Osteocyte (in vitro differentiated cells): ENCODE measurements at regions not wholly inside any gene's neighbourhood (a gene's known extent, or its start where the extent isn't known, plus 50 kb on each side); places are given as distances from the start of the nearest gene placed in this dataset.

Experiments used
- DNase-seq: peaks from one replicate; pipeline ENCODE4 v3.0.0; 2021; ENCODE audit warnings: mixed read lengths; ENCODE audit not compliant: unreplicated experiment; ENCODE audit errors: extremely low spot score
- H3K27ac Mint-ChIP-seq: one replicate; pipeline ENCODE4 v1.8.0; 2021; ENCODE audit warnings: mild to moderate bottlenecking, mixed read lengths; ENCODE audit not compliant: unreplicated experiment
- H3K27me3 Mint-ChIP-seq: one replicate; pipeline ENCODE4 v1.8.0; 2021; ENCODE audit warnings: mixed read lengths; ENCODE audit not compliant: unreplicated experiment
- H3K36me3 Mint-ChIP-seq: one replicate; pipeline ENCODE4 v1.8.0; 2021; ENCODE audit warnings: mixed read lengths; ENCODE audit not compliant: unreplicated experiment
- H3K4me1 Mint-ChIP-seq: one replicate; pipeline ENCODE4 v1.8.0; 2021; ENCODE audit warnings: mixed read lengths; ENCODE audit not compliant: unreplicated experiment
- H3K4me3 Mint-ChIP-seq: one replicate; pipeline ENCODE4 v1.8.0; 2021; ENCODE audit warnings: mild to moderate bottlenecking, moderate library complexity, mixed read lengths; ENCODE audit not compliant: unreplicated experiment
- H3K9me3 Mint-ChIP-seq: one replicate; pipeline ENCODE4 v1.8.0; 2021; ENCODE audit warnings: mixed read lengths; ENCODE audit not compliant: unreplicated experiment
- TF ChIP-seq, protein P1 (sequence below): fragments of 200-600 bp; sonication (generic); IDR thresholded peaks from 2 replicates; pipeline ENCODE4 v1.5.0; 2021; ENCODE audit warnings: antibody characterized with exemption, mild to moderate bottlenecking, moderate library complexity

- no peaks in the 10 kb centered on the region for H3K36me3 Mint-ChIP-seq
- TF ChIP-seq, protein P1, sequence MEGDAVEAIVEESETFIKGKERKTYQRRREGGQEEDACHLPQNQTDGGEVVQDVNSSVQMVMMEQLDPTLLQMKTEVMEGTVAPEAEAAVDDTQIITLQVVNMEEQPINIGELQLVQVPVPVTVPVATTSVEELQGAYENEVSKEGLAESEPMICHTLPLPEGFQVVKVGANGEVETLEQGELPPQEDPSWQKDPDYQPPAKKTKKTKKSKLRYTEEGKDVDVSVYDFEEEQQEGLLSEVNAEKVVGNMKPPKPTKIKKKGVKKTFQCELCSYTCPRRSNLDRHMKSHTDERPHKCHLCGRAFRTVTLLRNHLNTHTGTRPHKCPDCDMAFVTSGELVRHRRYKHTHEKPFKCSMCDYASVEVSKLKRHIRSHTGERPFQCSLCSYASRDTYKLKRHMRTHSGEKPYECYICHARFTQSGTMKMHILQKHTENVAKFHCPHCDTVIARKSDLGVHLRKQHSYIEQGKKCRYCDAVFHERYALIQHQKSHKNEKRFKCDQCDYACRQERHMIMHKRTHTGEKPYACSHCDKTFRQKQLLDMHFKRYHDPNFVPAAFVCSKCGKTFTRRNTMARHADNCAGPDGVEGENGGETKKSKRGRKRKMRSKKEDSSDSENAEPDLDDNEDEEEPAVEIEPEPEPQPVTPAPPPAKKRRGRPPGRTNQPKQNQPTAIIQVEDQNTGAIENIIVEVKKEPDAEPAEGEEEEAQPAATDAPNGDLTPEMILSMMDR, result no peak
- no peaks in the 10 kb centered on the region for H3K9me3 Mint-ChIP-seq
- H3K4me3 Mint-ChIP-seq, result no peak overlapping the region
- no peaks in the 10 kb centered on the region for H3K4me1 Mint-ChIP-seq
- H3K27ac Mint-ChIP-seq, result no peak overlapping the region
- H3K27me3 Mint-ChIP-seq, result peaks cover 21% of the 10 kb centered on the region
- no peak for DNase-seq
Measured at GRCh38 chr1:20432341-20432740, 53.7 kb downstream of the CAMK2N1 start.

GRCh38 chr1:20431176-20431460 lies 54.9 kb downstream of the CAMK2N1 start:
- Mint-ChIP-seq H3K4me1 (peaks cover 7% of the 10 kb centered on the region), H3K9me3 (no peaks in the 10 kb centered on the region), H3K36me3 (no peaks in the 10 kb centered on the region), H3K4me3 (no peak overlapping the region), H3K27me3 (peaks cover 16% of the 10 kb centered on the region), H3K27ac (no peak overlapping the region)
- TF ChIP-seq, protein P1, result no peak
- no peak for DNase-seq

GRCh38 chr1:20430355-20431175 lies 55.4 kb downstream of the CAMK2N1 start:
- H3K27me3 Mint-ChIP-seq, result peaks cover 10% of the 10 kb centered on the region
- TF ChIP-seq, protein P1, result peak; percentile 62
- H3K27ac Mint-ChIP-seq, result no peak overlapping the region

DNA sequence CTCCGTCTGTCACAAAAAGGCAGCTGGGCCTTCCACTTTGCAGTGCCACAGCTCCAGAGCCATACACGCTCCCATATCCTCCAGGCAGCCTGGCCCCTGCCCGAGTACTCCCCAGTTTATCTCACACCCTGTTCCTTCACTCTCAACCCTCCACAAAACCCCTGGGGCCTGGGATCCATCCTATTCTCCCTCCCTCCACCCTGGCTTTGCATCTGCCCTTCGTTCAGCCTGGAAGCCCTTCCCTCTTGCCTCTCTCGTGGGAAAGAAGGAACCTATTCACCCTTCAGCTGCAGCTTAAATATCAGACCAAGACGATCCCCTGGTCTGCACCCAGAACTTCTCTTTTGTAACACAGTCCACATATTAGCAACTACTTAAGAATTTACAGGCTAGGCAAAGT lies 56.7 kb downstream of the CAMK2N1 start:
- Mint-ChIP-seq H3K36me3 (no peaks in the 10 kb centered on the region), H3K27ac (no peak overlapping the region), H3K9me3 (peaks cover 11% of the 10 kb centered on the region), H3K27me3 (no peaks in the 10 kb centered on the region), H3K4me3 (no peak overlapping the region), H3K4me1 (peaks cover 7% of the 10 kb centered on the region)
- no peak for DNase-seq
- TF ChIP-seq, protein P1, result no peak

More at GRCh38 chr1:20430355-20431175, 55.4 kb downstream of the CAMK2N1 start:
- no peak overlapping the region for H3K4me3 Mint-ChIP-seq
- H3K36me3 Mint-ChIP-seq, result no peaks in the 10 kb centered on the region
- peaks cover 7% of the 10 kb centered on the region for H3K4me1 Mint-ChIP-seq
- DNase-seq, result no peak
- H3K9me3 Mint-ChIP-seq, result peaks cover 5% of the 10 kb centered on the region

DNA sequence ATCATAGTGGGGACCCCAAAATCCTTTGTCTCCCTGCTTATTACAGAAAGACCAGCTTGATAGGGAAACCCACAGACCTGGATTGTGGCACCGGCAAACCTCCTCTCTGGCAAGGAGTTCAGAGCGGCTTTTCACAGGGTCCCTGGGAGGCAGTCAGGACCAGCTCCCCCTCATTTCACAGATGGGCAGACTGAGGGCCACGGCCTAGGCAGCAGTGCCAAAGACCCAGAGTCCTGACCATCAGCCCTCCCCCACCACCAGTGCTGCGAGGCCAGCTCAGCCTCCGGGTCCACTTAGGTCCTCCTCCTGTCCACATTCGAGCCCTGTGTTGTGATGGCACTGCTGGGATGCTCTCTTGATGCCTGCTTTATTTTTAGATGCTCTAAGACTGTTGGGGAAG lies 57.2 kb downstream of the CAMK2N1 start:
- H3K27ac Mint-ChIP-seq, result no peak overlapping the region
- TF ChIP-seq, protein P1, result no peak
- H3K4me1 Mint-ChIP-seq, result peaks cover 7% of the 10 kb centered on the region
- H3K4me3 Mint-ChIP-seq, result no peak overlapping the region
- H3K27me3 Mint-ChIP-seq, result no peaks in the 10 kb centered on the region
- H3K9me3 Mint-ChIP-seq, result peaks cover 12% of the 10 kb centered on the region
- no peaks in the 10 kb centered on the region for H3K36me3 Mint-ChIP-seq
- DNase-seq, result no peak
